ENCODE measurements at regions not wholly inside any gene's neighbourhood (a gene's known extent, or its start where the extent isn't known, plus 50 kb on each side); places are given as distances from the start of the nearest gene placed in this dataset.
"Not testable (repeated sequence)": the region's sequence is repeated elsewhere in the genome, so short reads cannot be mapped to it uniquely, and the experiment has no call there.

DNA sequence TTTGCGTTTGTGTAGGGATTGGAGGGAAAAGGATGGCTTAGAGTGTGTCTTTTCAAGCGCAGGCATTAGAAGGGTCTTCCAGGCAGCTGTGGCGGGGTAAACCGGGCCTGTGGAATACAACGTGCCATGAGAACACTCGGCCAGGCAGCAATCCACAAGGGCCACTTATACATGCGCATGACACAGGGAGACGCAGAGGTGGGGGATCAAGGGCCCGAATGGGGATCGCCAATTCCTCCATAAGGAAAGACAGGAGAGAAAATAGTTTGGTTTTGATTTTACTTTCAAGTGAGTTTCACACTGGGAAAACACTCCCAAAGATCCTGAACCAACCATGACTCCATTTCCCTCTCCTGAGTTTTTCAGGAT is 71.6 kb downstream of the SPRING1 start:
- TF ChIP-seq, protein P1, sequence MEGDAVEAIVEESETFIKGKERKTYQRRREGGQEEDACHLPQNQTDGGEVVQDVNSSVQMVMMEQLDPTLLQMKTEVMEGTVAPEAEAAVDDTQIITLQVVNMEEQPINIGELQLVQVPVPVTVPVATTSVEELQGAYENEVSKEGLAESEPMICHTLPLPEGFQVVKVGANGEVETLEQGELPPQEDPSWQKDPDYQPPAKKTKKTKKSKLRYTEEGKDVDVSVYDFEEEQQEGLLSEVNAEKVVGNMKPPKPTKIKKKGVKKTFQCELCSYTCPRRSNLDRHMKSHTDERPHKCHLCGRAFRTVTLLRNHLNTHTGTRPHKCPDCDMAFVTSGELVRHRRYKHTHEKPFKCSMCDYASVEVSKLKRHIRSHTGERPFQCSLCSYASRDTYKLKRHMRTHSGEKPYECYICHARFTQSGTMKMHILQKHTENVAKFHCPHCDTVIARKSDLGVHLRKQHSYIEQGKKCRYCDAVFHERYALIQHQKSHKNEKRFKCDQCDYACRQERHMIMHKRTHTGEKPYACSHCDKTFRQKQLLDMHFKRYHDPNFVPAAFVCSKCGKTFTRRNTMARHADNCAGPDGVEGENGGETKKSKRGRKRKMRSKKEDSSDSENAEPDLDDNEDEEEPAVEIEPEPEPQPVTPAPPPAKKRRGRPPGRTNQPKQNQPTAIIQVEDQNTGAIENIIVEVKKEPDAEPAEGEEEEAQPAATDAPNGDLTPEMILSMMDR (IDR thresholded peaks at IDR 0.05) = no peak
- H3K27ac ChIP-seq = peak overlapping the region in 1 of 2 donors; percentile 45
- H3K4me1 ChIP-seq = peaks cover 7 to 11% of the 10 kb centered on the region in 2 donors
- H3K9me3 ChIP-seq = no peaks in the 10 kb centered on the region
- ATAC-seq (no peak), DNase-seq (no peak)
- no peaks in the 10 kb centered on the region for H3K36me3 ChIP-seq
- no peak overlapping the region for H3K4me3 ChIP-seq
- intact Hi-C loops (cut with DNase I) = no loop called here
- no peaks in the 10 kb centered on the region for H3K27me3 ChIP-seq

DNA sequence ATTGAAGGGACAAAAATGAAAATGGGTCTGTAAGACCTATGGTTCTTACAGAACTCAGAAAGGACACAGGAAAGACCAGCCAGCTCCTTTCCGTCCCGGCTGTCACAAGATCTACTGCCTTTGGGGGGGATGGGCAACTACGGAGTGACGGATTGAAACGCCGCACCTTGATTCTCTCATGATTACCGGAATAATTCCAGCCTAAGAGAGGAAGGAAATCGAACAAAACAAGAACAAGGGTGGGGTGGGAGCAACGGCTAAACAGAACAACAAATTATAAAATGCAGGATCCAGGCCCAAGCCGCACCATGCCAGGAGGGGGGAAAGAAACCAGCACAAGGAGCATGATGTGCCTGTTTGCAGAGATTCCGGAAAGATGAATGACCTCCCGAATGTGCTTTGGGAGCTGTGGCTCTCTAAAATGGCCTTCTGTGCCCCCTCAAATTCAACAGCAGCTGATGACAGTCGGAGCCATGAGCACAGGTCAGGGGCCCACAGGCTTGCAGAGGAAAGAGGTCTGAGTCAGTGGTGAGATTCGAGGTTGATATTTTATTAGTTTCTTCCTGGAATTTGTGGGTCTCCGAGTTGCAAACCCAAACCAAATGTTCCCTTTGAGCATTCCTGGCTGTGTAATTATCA is 72.1 kb downstream of the SPRING1 start:
- Histone ChIP-seq H3K4me3 (no peak overlapping the region), H3K27me3 (no peaks in the 10 kb centered on the region), H3K27ac (peak overlapping the region in 1 of 2 donors; percentile 45), H3K36me3 (no peaks in the 10 kb centered on the region), H3K9me3 (no peaks in the 10 kb centered on the region), H3K4me1 (peaks cover 7 to 11% of the 10 kb centered on the region in 2 donors)
- TF ChIP-seq, protein P1 (IDR thresholded peaks at IDR 0.05) = no peak
- DNase-seq = no peak
- no peak for ATAC-seq
- intact Hi-C loops (cut with DNase I) = no loop called here

DNA sequence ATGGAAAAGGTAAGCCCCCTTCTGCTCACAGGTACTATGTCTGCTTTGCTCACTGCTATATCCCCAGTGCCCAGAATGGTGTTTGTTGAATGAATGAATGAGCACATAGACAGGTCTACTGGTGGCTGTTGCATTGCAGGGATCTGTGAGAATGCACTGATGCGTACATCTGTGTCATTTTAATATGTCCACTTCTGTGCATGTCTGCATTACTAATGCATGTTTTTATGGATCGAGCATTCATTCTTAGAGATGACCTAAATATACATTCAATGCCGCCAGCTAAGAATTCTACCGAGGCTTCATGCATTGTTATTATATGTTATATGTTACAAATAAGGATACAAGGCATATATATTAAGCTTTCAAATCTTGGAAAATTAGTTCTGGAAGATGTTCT is 73.8 kb downstream of the SPRING1 start:
- no peaks in the 10 kb centered on the region for H3K9me3 ChIP-seq
- no peaks in the 10 kb centered on the region for H3K36me3 ChIP-seq
- ATAC-seq (no peak), DNase-seq (no peak)
- intact Hi-C loops (cut with DNase I) = no loop called here
- H3K4me1 ChIP-seq = peaks cover 7 to 16% of the 10 kb centered on the region in 2 donors
- no peak overlapping the region for H3K4me3 ChIP-seq
- TF ChIP-seq, protein P1 (IDR thresholded peaks at IDR 0.05) = no peak
- H3K27me3 ChIP-seq = no peaks in the 10 kb centered on the region
- no peak overlapping the region for H3K27ac ChIP-seq

DNA sequence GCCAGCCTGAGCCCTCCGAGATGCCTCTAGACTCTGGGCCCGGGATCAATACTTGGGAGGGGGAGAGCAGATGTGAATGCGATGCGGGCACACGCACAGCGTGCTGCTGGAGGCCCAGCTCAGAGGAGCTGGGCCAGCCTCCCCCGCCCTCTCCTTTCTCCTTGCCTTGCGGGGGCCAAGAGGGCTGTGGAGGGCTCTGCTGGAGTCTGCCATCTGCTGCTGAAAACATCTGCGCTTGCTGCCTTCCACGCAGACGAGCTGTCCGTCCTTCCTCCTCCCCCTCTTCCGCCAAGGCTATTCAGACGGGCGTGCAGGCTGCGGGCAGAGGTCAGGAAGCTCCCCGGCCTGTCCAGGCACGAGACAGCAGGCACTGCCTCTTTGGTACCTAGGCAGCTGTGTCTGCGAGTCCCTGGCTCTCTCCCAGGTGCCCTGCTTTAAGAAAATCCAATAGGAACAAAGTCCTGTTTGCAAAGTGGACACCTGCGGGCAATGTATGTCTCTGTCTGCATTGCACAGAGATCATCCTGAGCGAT is 75.2 kb downstream of the SPRING1 start:
- H3K27me3 ChIP-seq = no peaks in the 10 kb centered on the region
- H3K27ac ChIP-seq = no peak overlapping the region
- ATAC-seq (peak; percentile 16), DNase-seq (peak in 3 of 4 donors; percentile 31 to 59 (median 50))
- H3K4me3 ChIP-seq = no peak overlapping the region
- no peaks in the 10 kb centered on the region for H3K9me3 ChIP-seq
- intact Hi-C loops (cut with DNase I) = no loop called here
- no peaks in the 10 kb centered on the region for H3K36me3 ChIP-seq
- peaks cover 7 to 26% of the 10 kb centered on the region in 2 donors for H3K4me1 ChIP-seq
- TF ChIP-seq, protein P1 (IDR thresholded peaks at IDR 0.05) = no peak

DNA sequence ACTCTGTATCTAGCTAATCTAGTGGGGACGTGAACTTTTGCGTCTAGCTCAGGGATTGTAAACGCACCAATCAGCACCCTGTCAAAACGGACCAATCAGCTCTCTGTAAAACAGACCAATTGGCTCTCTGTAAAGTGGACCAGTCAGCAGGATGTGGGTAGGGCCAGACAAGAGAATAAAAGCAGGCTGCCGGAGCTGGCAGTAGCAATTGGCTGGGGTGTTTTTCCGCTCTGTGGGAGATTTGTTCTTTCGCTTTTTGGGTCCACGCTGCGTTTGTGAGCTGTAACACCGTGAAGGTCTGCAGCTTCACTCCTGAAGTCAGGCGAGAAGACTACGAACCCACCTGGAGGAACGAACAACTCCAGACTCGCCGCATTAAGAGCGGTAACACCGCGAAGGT is 76.5 kb downstream of the SPRING1 start:
- H3K4me1 ChIP-seq = peaks cover 7 to 26% of the 10 kb centered on the region in 2 donors
- H3K36me3 ChIP-seq = no peaks in the 10 kb centered on the region
- TF ChIP-seq, protein P1 (IDR thresholded peaks at IDR 0.05) = no peak
- no peaks in the 10 kb centered on the region for H3K9me3 ChIP-seq
- no peak overlapping the region for H3K27ac ChIP-seq
- intact Hi-C loops (cut with DNase I) = no loop called here
- no peak overlapping the region for H3K4me3 ChIP-seq
- no peaks in the 10 kb centered on the region for H3K27me3 ChIP-seq
- ATAC-seq (no peak), DNase-seq (no peak)

DNA sequence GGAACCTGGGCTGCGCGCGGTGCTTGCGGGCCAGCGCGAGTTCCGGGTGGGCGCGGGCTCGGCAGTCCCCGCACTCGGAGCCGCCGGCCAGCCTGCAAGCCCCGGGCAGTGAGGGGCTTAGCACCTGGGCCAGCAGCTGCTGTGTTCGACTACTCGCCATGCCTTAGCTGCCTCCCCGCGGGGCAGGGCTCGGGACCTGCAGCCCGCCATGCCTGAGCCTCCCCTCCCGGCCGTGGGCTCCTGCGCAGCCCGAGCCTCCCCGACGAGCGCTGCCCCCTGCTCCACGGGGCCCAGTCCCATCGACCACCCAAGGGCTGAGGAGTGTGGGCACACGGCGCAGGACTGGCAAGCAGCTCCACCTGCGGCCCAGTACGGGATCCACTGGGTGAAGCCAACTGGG is 77.1 kb downstream of the SPRING1 start:
- intact Hi-C loops (cut with DNase I); H3K9me3 ChIP-seq; ATAC-seq; H3K27me3 ChIP-seq; H3K4me3 ChIP-seq; H3K27ac ChIP-seq; DNase-seq; H3K36me3 ChIP-seq: not testable (repeated sequence)
- H3K4me1 ChIP-seq = peaks cover 7 to 26% of the 10 kb centered on the region in 2 donors
